Thoracic aorta (tissue), 2 donors: ENCODE measurements at regions not wholly inside any gene's neighbourhood (a gene's known extent, or its start where the extent isn't known, plus 50 kb on each side); places are given as distances from the start of the nearest gene placed in this dataset.
"Not testable (repeated sequence)": the region's sequence is repeated elsewhere in the genome, so short reads cannot be mapped to it uniquely, and the experiment has no call there.

Source experiments
- ATAC-seq: fragments of 150-250 bp; one replicate; pipeline ENCODE4 v1.8.0; 2017; ENCODE audit warnings: low read depth; ENCODE audit not compliant: insufficient number of reproducible peaks, low FRiP score
- DNase-seq: peaks from one replicate; pipeline ENCODE4 v3.0.0-alpha.2; 2020; ENCODE audit warnings: low spot score
- H3K27ac ChIP-seq, 2 donors: fragments of 200-600 bp; sonication (generic); 1 replicate in 1 of 2; 2 replicates in 1 of 2; pipeline ENCODE4 v1.5.1; 2016; ENCODE audit warnings: mild to moderate bottlenecking in 2 of 2, moderate library complexity in 2 of 2
- H3K27me3 ChIP-seq: fragments of 200-600 bp; sonication (generic); replicated peaks from 2 replicates; pipeline ENCODE4 v1.6.0; 2016; ENCODE audit warnings: mild to moderate bottlenecking; ENCODE audit not compliant: insufficient read depth
- H3K36me3 ChIP-seq: fragments of 200-600 bp; sonication (generic); one replicate; pipeline ENCODE4 v1.5.1; 2016
- H3K4me1 ChIP-seq, 2 donors: fragments of 200-600 bp; sonication (generic); 1 replicate in 1 of 2; 2 replicates in 1 of 2; pipeline versions ENCODE4 v1.5.1 to v1.6.0; 2016; ENCODE audit warnings: low read depth in 2 of 2, mild to moderate bottlenecking in 1 of 2; ENCODE audit not compliant: control insufficient read depth in 1 of 2
- H3K4me3 ChIP-seq: fragments of 200-600 bp; sonication (generic); 2 replicates; pipeline ENCODE4 v1.5.1; 2016; ENCODE audit warnings: mild to moderate bottlenecking
- H3K9me3 ChIP-seq: fragments of 200-600 bp; sonication (generic); 2 replicates; pipeline ENCODE4 v1.5.1; 2016
- TF ChIP-seq, protein P1 (sequence below): fragments of 200-600 bp; sonication (generic); IDR thresholded peaks from one replicate; pipeline ENCODE4 v1.5.1; 2019; ENCODE audit warnings: antibody characterized with exemption

DNA sequence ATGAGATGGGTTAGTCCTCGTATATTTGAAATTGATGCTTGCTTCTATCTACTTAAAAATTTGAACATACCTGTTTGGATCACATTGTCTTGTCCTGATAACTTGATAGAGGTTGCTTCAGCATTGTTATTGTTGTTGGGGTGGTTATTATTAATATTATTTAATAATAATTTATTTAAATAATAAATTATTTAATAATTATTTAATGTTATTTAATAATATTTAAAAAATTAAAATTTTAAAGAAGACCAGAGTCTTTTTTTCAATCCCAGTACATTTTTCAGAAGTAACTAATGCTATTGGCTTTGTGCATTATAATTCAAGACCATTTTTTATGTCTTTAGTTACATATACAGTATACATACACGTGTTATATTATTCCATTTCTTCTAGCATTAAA lies 116.6 kb upstream of the DUSP22 start:
- H3K27me3 ChIP-seq = no peaks in the 10 kb centered on the region
- H3K27ac ChIP-seq = no peak overlapping the region
- no peaks in the 10 kb centered on the region for H3K36me3 ChIP-seq
- no peaks in the 10 kb centered on the region for H3K9me3 ChIP-seq
- ATAC-seq = no peak
- TF ChIP-seq, protein P1, sequence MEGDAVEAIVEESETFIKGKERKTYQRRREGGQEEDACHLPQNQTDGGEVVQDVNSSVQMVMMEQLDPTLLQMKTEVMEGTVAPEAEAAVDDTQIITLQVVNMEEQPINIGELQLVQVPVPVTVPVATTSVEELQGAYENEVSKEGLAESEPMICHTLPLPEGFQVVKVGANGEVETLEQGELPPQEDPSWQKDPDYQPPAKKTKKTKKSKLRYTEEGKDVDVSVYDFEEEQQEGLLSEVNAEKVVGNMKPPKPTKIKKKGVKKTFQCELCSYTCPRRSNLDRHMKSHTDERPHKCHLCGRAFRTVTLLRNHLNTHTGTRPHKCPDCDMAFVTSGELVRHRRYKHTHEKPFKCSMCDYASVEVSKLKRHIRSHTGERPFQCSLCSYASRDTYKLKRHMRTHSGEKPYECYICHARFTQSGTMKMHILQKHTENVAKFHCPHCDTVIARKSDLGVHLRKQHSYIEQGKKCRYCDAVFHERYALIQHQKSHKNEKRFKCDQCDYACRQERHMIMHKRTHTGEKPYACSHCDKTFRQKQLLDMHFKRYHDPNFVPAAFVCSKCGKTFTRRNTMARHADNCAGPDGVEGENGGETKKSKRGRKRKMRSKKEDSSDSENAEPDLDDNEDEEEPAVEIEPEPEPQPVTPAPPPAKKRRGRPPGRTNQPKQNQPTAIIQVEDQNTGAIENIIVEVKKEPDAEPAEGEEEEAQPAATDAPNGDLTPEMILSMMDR = no peak
- H3K4me3 ChIP-seq = no peak overlapping the region
- DNase-seq = no peak
- no peaks in the 10 kb centered on the region for H3K4me1 ChIP-seq

DNA sequence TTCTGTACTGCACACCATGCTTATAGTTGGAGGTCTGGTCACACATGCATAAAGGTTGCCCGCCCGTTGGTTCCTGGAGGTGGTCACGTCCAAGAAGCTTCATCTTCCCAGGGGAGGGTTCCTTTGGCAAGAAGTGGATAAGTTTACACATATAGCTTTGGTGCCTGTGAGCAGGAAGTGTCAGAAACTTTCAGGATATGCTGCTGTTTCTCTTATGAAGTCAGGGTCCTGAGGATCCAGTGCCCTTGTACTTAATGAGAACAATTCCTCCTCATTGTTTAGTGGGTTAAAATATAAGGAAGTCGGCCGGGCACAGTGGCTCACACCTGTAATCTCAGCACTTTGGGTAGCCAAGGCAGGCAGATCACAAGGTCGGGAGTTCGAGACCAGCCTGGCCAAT lies 115.5 kb upstream of the DUSP22 start:
- Histone ChIP-seq H3K36me3 (no peaks in the 10 kb centered on the region), H3K27ac (no peak overlapping the region), H3K4me1 (no peaks in the 10 kb centered on the region), H3K4me3 (no peak overlapping the region), H3K9me3 (no peaks in the 10 kb centered on the region), H3K27me3 (no peaks in the 10 kb centered on the region)
- ATAC-seq = no peak
- no peak for DNase-seq
- TF ChIP-seq, protein P1 = no peak

DNA sequence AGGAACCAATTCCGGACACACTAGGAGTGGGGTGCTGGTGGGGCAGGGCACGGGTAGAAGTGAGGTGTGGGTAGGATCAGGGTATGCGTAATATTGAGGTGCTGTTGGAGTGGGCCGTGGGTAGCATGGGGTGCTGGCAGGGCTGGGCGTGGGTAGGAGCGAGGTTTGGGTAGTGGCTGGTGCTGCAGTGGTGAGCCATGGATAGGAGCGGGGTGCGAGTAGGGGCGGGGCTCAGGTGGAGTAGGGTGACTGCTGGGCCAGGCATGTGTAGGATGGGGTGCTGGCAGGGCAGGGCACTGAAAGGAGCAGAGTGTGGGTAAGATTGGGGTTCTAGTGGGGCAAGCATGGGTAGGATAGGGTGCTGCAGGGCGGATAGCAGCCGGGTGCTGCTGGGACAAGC lies 114.2 kb upstream of the DUSP22 start:
- no peak for ATAC-seq
- TF ChIP-seq, protein P1 = no peak
- no peaks in the 10 kb centered on the region for H3K27me3 ChIP-seq
- H3K4me3 ChIP-seq = no peak overlapping the region
- no peaks in the 10 kb centered on the region for H3K9me3 ChIP-seq
- DNase-seq = no peak
- H3K36me3 ChIP-seq = no peaks in the 10 kb centered on the region
- no peaks in the 10 kb centered on the region for H3K4me1 ChIP-seq
- H3K27ac ChIP-seq = no peak overlapping the region

DNA sequence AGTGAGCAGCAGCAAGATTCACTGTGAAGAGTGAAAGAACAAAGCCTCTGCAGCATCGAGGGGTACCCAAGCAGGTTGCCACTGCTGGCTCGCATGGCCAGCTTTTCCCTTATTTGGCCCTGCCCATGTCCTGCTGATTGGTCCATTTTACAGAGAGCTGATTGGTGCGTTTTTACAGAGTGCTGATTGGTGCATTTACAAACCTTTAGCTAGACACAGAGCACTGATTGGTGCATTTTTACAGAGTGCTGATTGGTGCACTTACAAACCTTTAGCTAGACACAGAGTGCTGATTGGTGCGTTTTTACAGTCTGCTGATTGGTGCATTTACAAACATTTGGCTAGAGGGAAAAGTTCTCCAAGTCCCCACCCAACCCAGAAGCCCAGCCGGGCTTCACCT lies 113.4 kb upstream of the DUSP22 start:
- DNase-seq, H3K4me3 ChIP-seq, H3K36me3 ChIP-seq, H3K27ac ChIP-seq, H3K27me3 ChIP-seq, ATAC-seq, H3K4me1 ChIP-seq, H3K9me3 ChIP-seq: not testable (repeated sequence)

DNA sequence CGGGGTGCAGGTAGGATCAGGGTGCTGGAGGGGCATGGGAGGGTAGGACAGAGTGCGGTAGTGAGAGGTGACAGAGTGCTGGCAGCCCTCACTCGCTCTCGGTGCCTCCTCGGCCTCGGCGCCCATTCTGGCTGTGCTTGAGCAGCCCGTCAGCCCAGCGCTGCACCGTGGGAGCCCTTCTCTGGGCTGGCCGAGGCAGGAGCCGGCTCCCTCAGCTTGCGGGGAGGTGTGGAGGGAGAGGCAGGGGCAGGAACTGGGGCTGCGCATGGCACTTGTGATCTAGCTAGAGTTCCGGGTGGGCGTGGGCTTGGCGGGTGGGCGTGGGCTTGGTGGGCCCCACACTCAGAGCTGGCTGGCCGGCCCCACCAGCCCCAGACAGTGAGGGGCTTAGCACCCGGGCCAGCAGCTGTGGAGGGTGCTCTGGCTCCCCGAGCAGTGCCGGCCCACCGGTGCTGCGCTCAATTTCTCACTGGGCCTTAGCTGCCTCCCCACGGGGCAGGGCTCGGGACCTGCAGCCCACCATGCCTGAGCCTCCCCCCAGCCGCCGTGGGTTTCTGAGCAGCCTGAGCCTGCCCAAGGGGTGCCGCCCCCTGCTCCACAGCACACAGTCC lies 112.8 kb upstream of the DUSP22 start:
- no peaks in the 10 kb centered on the region for H3K36me3 ChIP-seq
- H3K4me1 ChIP-seq = no peaks in the 10 kb centered on the region
- ATAC-seq (no peak), DNase-seq (no peak)
- H3K27me3 ChIP-seq = no peaks in the 10 kb centered on the region
- TF ChIP-seq, protein P1 = no peak
- H3K9me3 ChIP-seq = no peaks in the 10 kb centered on the region
- no peak overlapping the region for H3K27ac ChIP-seq
- H3K4me3 ChIP-seq = no peak overlapping the region

DNA sequence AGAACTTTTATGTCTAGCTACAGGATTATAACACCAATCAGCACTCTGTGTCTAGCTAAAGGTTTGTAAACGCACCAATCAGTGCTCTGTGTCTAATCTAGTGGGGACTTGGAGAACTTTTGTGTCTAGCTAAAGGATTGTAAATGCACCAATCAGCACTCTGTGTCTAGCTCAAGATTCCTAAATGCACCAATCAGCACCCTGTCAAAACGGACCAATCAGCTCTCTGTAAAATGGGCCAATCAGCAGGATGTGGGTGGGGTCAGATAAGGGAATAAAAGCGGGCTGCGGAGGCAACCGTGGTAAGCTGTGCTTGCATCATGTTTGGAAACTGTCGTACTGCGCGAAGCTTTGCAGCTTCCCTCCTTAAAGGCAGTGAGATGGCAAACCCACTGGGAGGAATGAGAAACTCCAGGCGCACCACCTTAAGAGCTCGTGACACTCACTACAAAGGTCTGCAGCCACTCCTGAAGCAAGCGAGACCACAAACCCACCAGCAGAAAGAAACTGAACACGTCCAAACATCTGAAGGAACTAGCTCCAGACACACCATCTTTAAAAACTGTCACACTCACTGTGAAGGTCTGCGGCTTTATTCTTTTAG lies 112.1 kb upstream of the DUSP22 start:
- H3K27me3 ChIP-seq, DNase-seq, H3K4me3 ChIP-seq, H3K9me3 ChIP-seq, H3K36me3 ChIP-seq, H3K27ac ChIP-seq, H3K4me1 ChIP-seq, ATAC-seq: not testable (repeated sequence)
